NCI-H2107 treated with DMSO at 0.1 percent for 48 hours (cell line): ENCODE measurements at regions not wholly inside any gene's neighbourhood (a gene's known extent, or its start where the extent isn't known, plus 50 kb on each side); places are given as distances from the start of the nearest gene placed in this dataset.
"Not testable (repeated sequence)": the region's sequence is repeated elsewhere in the genome, so short reads cannot be mapped to it uniquely, and the experiment has no call there.

Experiments
- DNase-seq: peaks from one replicate; lab custom pipeline; 2025; ENCODE audit not compliant: unreplicated experiment; lab: John Stamatoyannopoulos, UW

- DNase-seq: no peak
Measured at GRCh38 chr3:137820366-137820765, 56.3 kb downstream of the SOX14 start.

GRCh38 chr3:137835096-137835495, 71.0 kb downstream of the SOX14 start:
- DNase-seq: no peak

GRCh38 chr3:137845194-137845593, 81.1 kb downstream of the SOX14 start:
- DNase-seq: peak; percentile 14

- DNase-seq: no peak
Measured at GRCh38 chr3:137845666-137846065, 81.6 kb downstream of the SOX14 start.

GRCh38 chr3:137852391-137852830, 88.3 kb downstream of the SOX14 start:
- no peak for DNase-seq

- DNase-seq: no peak
Measured at GRCh38 chr3:137854533-137855261, 90.6 kb downstream of the SOX14 start.

GRCh38 chr3:137866001-137866400, 101.9 kb downstream of the SOX14 start:
- DNase-seq: no peak

GRCh38 chr3:137866933-137867332, 102.8 kb downstream of the SOX14 start:
- no peak for DNase-seq

GRCh38 chr3:137867611-137868010, 103.5 kb downstream of the SOX14 start:
- no peak for DNase-seq

- DNase-seq: no peak
Measured at GRCh38 chr3:137869022-137869421, 104.9 kb downstream of the SOX14 start.

GRCh38 chr3:137872589-137872988, 108.5 kb downstream of the SOX14 start:
- not testable (repeated sequence) for DNase-seq

- not testable (repeated sequence) for DNase-seq
Measured at GRCh38 chr3:137896842-137897241, 113.1 kb upstream of the CLDN18 start.

GRCh38 chr3:137906985-137907649, 102.8 kb upstream of the CLDN18 start:
- DNase-seq: no peak

- DNase-seq: no peak
Measured at GRCh38 chr3:137924628-137925027, 85.3 kb upstream of the CLDN18 start.

- no peak for DNase-seq
Measured at GRCh38 chr3:137925080-137925479, 84.9 kb upstream of the CLDN18 start.

GRCh38 chr3:137926991-137927390, 83.0 kb upstream of the CLDN18 start:
- no peak for DNase-seq

- DNase-seq: no peak
Measured at GRCh38 chr3:137930976-137931375, 79.0 kb upstream of the CLDN18 start.

- DNase-seq: no peak
Measured at GRCh38 chr3:137938876-137939275, 71.1 kb upstream of the CLDN18 start.

GRCh38 chr3:137944593-137944992, 65.4 kb upstream of the CLDN18 start:
- no peak for DNase-seq

GRCh38 chr3:137946356-137946973, 63.5 kb upstream of the CLDN18 start:
- peak; percentile 68 for DNase-seq

- no peak for DNase-seq
Measured at GRCh38 chr3:137947117-137947516, 62.8 kb upstream of the CLDN18 start.

GRCh38 chr3:137948400-137949072, 61.4 kb upstream of the CLDN18 start:
- no peak for DNase-seq
